ENCODE measurements at regions not wholly inside any gene's neighbourhood (a gene's known extent, or its start where the extent isn't known, plus 50 kb on each side); places are given as distances from the start of the nearest gene placed in this dataset.

GRCh38 chr15:85947936-85948335 is 131.7 kb upstream of the AGBL1 start:
- H3K9ac ChIP-seq (replicated peaks; ENCODE audit: extremely low read depth, insufficient read depth, low read length): no peak overlapping the region
- H4K20me1 ChIP-seq (replicated peaks; ENCODE audit: control insufficient read depth, extremely low read depth, insufficient read depth, low read length): no peaks in the 10 kb centered on the region
- TF ChIP-seq GATA2 (IDR thresholded peaks at IDR 0.05; ENCODE audit: insufficient read depth, insufficient read length, low read depth, low read length) (no peak), MYC (IDR thresholded peaks at IDR 0.05; ENCODE audit: low read depth, low read length) (no peak), POLR2AphosphoS5 (IDR thresholded peaks at IDR 0.05; ENCODE audit: insufficient read depth, low read depth, low read length) (no peak), JUN (IDR thresholded peaks at IDR 0.05; ENCODE audit: borderline replicate concordance, insufficient read depth, insufficient read length, low read depth) (no peak), MAX (IDR thresholded peaks at IDR 0.05; ENCODE audit: insufficient read depth, insufficient read length) (no peak), EZH2 (IDR thresholded peaks at IDR 0.05; ENCODE audit: borderline replicate concordance, low read depth, low read length, severe bottlenecking) (no peak), FOS (IDR thresholded peaks at IDR 0.05; ENCODE audit: borderline replicate concordance, insufficient read depth, low read length) (no peak), CTCF (IDR thresholded peaks at IDR 0.05; ENCODE audit: extremely low read depth in 1 of 2, insufficient read depth in 1 of 2, low read depth in 1 of 2, low read length in 2 of 2) (no peak), POLR2A (IDR thresholded peaks at IDR 0.05; ENCODE audit: low read depth, low read length) (no peak)
- no peak overlapping the region for H3K4me2 ChIP-seq (ENCODE audit: insufficient read depth, low read length)
- H3K9me3 ChIP-seq (replicated peaks; ENCODE audit: control insufficient read depth, insufficient read depth, low read length): no peaks in the 10 kb centered on the region
- FAIRE-seq: no peak
- no peaks in the 10 kb centered on the region for H3K9me1 ChIP-seq (replicated peaks; ENCODE audit: control insufficient read depth, extremely low read depth, insufficient read depth, low read length)
- H3K79me2 ChIP-seq (ENCODE audit: control insufficient read depth, insufficient read depth, low read length): no peaks in the 10 kb centered on the region
- ChIA-PET CTCF (no interaction called here), POLR2A (no interaction called here)
- DNase-seq (ENCODE audit: low read depth, low spot score): no peak
- no TSS peak for BruUV-seq (replicated peaks)
- dilution Hi-C loops (cut with MboI; ENCODE audit: extremely low pct_ligation_motif_present, low sequenced_read_pairs) (no loop called here), intact Hi-C loops (cut with micrococcal nuclease) (no loop called here)
- H2AFZ ChIP-seq (ENCODE audit: low read depth, low read length): no peak overlapping the region
- H3K36me3 ChIP-seq (ENCODE audit: control insufficient read depth in 2 of 2, extremely low read depth in 1 of 2, insufficient read depth in 2 of 2, low read length in 2 of 2): no peaks in the 10 kb centered on the region
- no peak overlapping the region for H3K4me3 ChIP-seq (replicated peaks in 1 of 3; ENCODE audit: insufficient read depth in 1 of 3, low read depth in 1 of 3, low read length in 3 of 3)
- H3K4me1 ChIP-seq (ENCODE audit: control insufficient read depth, extremely low read depth, insufficient read depth, low read length): no peaks in the 10 kb centered on the region
- no peak overlapping the region for H3K27ac ChIP-seq (ENCODE audit: insufficient read depth, low read depth, low read length)
- no peaks in the 10 kb centered on the region for H3K27me3 ChIP-seq (ENCODE audit: control insufficient read depth in 2 of 2, insufficient read depth in 2 of 2, low read length in 2 of 2)

Measured in endothelial cell of umbilical vein (primary cell).